Suprapubic skin (tissue), 3 donors: ENCODE measurements at regions not wholly inside any gene's neighbourhood (a gene's known extent, or its start where the extent isn't known, plus 50 kb on each side); places are given as distances from the start of the nearest gene placed in this dataset.

Source experiments
- CTCF ChIP-seq, 2 donors: fragments of 200-600 bp in 1 of 2; fragments of 450-650 bp in 1 of 2; sonication (generic) in 1 of 2; IDR thresholded peaks; one replicate each; pipeline ENCODE4 v1.5.1; 2016 to 2019; ENCODE audit warnings: antibody characterized with exemption in 2 of 2, mild to moderate bottlenecking in 1 of 2, moderate library complexity in 1 of 2
- EP300 ChIP-seq: sonication (generic); formaldehyde crosslinking; IDR thresholded peaks from one replicate; pipeline ENCODE4 v1.6.1; 2017; ENCODE audit warnings: antibody characterized with exemption
- POLR2A ChIP-seq, 2 donors: fragments of 450-650 bp; IDR thresholded peaks; one replicate each; pipeline ENCODE4 v1.6.1; 2017; ENCODE audit warnings: antibody characterized with exemption in 2 of 2, mild to moderate bottlenecking in 2 of 2, moderate library complexity in 2 of 2

- TF ChIP-seq CTCF (IDR thresholded peaks at IDR 0.05) (no peak), POLR2A (IDR thresholded peaks at IDR 0.05) (no peak), EP300 (no peak)
Observed at GRCh38 chr6:15087186-15087589, 158.7 kb upstream of the JARID2 start.
